GM18517 (cell line): ENCODE measurements at regions not wholly inside any gene's neighbourhood (a gene's known extent, or its start where the extent isn't known, plus 50 kb on each side); places are given as distances from the start of the nearest gene placed in this dataset.
"Not testable (repeated sequence)": the region's sequence is repeated elsewhere in the genome, so short reads cannot be mapped to it uniquely, and the experiment has no call there.

Source experiments
- ATAC-seq: cut with Tn5 transposase; IDR thresholded peaks from one replicate; pipeline ENCODE4 v1.9.1; 2021; ENCODE audit warnings: mild to moderate bottlenecking, moderate library complexity; ENCODE audit not compliant: unreplicated experiment

GRCh38 chr12:131407221-131408035 is 303.5 kb upstream of the SFSWAP start:
- no peak for ATAC-seq

- no peak for ATAC-seq
These were observed 302.9 kb upstream of the SFSWAP start for GRCh38 chr12:131408036-131408365.

- no peak for ATAC-seq
These were observed 302.4 kb upstream of the SFSWAP start for GRCh38 chr12:131408484-131408883.

- ATAC-seq, result no peak
These were observed 301.7 kb upstream of the SFSWAP start for GRCh38 chr12:131409211-131409610.

- ATAC-seq, result not testable (repeated sequence)
These were observed 299.1 kb upstream of the SFSWAP start for GRCh38 chr12:131411827-131412226.

- ATAC-seq, result no peak
These were observed 297.9 kb upstream of the SFSWAP start for GRCh38 chr12:131413006-131413405.

- ATAC-seq, result no peak
These were observed 297.4 kb upstream of the SFSWAP start for GRCh38 chr12:131413471-131413870.

GRCh38 chr12:131414155-131414922 is 296.6 kb upstream of the SFSWAP start:
- not testable (repeated sequence) for ATAC-seq

GRCh38 chr12:131415781-131416180 is 295.1 kb upstream of the SFSWAP start:
- no peak for ATAC-seq

- ATAC-seq, result no peak
These were observed 292.8 kb upstream of the SFSWAP start for GRCh38 chr12:131418121-131418520.

GRCh38 chr12:131418884-131419283 is 292.0 kb upstream of the SFSWAP start:
- ATAC-seq, result no peak

- no peak for ATAC-seq
These were observed 289.9 kb upstream of the SFSWAP start for GRCh38 chr12:131420867-131421447.

- ATAC-seq, result no peak
These were observed 289.2 kb upstream of the SFSWAP start for GRCh38 chr12:131421509-131422186.

GRCh38 chr12:131422187-131422520 is 288.7 kb upstream of the SFSWAP start:
- no peak for ATAC-seq

- no peak for ATAC-seq
These were observed 288.1 kb upstream of the SFSWAP start for GRCh38 chr12:131422744-131423143.

- ATAC-seq, result no peak
These were observed 286.6 kb upstream of the SFSWAP start for GRCh38 chr12:131424270-131424669.

GRCh38 chr12:131425112-131426075 is 285.5 kb upstream of the SFSWAP start:
- ATAC-seq, result no peak

- ATAC-seq, result no peak
These were observed 282.7 kb upstream of the SFSWAP start for GRCh38 chr12:131428091-131428685.

GRCh38 chr12:131429221-131429620 is 281.7 kb upstream of the SFSWAP start:
- not testable (repeated sequence) for ATAC-seq

GRCh38 chr12:131429697-131430096 is 281.2 kb upstream of the SFSWAP start:
- ATAC-seq, result not testable (repeated sequence)
